ENCODE measurements at regions not wholly inside any gene's neighbourhood (a gene's known extent, or its start where the extent isn't known, plus 50 kb on each side); places are given as distances from the start of the nearest gene placed in this dataset.

DNA sequence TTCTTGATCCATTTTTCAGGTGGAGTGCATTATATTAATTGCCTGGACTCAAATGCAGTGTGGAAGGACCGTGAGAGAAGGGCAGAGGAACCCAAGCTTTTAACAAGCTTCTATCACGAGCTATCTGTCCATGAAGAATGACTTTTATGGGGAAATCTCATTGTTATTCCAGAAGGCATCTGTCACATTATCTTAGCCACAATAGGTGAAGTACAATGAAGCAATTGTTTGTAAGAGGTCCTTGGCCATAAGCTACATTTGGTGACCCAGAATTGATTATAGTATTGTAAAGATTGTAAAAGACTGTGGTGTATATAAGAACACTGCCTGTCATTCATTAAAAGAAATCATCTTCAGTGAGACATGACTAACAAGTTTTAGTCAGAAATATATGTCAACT is 58.6 kb upstream of the RELN start:
- TF ChIP-seq, protein P1, sequence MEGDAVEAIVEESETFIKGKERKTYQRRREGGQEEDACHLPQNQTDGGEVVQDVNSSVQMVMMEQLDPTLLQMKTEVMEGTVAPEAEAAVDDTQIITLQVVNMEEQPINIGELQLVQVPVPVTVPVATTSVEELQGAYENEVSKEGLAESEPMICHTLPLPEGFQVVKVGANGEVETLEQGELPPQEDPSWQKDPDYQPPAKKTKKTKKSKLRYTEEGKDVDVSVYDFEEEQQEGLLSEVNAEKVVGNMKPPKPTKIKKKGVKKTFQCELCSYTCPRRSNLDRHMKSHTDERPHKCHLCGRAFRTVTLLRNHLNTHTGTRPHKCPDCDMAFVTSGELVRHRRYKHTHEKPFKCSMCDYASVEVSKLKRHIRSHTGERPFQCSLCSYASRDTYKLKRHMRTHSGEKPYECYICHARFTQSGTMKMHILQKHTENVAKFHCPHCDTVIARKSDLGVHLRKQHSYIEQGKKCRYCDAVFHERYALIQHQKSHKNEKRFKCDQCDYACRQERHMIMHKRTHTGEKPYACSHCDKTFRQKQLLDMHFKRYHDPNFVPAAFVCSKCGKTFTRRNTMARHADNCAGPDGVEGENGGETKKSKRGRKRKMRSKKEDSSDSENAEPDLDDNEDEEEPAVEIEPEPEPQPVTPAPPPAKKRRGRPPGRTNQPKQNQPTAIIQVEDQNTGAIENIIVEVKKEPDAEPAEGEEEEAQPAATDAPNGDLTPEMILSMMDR (conservative IDR thresholded peaks at IDR 0.05; ENCODE audit: low read depth, low read length): no peak
- Histone ChIP-seq H3K36me3 (ENCODE audit: insufficient read depth) (no peaks in the 10 kb centered on the region), H3K4me2 (no peak overlapping the region), H3K9ac (no peak overlapping the region), H2AFZ (ENCODE audit: low read depth) (no peak overlapping the region), H3K27me3 (ENCODE audit: insufficient read depth, low read depth) (no peaks in the 10 kb centered on the region), H3K79me2 (ENCODE audit: insufficient read depth, low read depth) (no peaks in the 10 kb centered on the region), H3K4me1 (ENCODE audit: low read depth, poor library complexity, severe bottlenecking) (no peaks in the 10 kb centered on the region), H3K27ac (no peak overlapping the region), H3K4me3 (IDR thresholded peaks at IDR 0.05; ENCODE audit: insufficient read depth, low read depth, low read length) (no peak overlapping the region), H4K20me1 (ENCODE audit: insufficient read depth) (no peaks in the 10 kb centered on the region)

DNA sequence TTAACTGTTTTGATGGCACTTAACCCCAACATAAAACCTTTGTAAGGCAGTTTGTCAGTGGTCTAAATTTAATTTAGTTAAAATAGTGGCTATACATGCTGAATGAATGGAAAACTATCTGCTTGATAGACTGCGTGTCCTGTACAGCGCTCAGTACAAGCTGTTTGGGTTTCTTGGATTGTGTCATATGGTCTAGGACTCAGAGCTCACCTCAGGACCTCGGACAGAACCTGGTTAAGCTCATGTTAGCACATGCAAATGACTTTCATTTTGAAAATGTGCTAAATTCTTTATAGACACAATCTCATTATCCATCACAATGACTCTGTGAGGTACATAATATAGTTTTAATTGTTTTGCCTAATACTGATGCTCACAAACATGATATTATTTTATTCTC is 55.7 kb upstream of the RELN start:
- Histone ChIP-seq H3K4me3 (IDR thresholded peaks at IDR 0.05; ENCODE audit: insufficient read depth, low read depth, low read length) (no peak overlapping the region), H3K9ac (no peak overlapping the region), H3K27ac (no peak overlapping the region), H3K4me2 (no peak overlapping the region), H3K36me3 (ENCODE audit: insufficient read depth) (no peaks in the 10 kb centered on the region), H3K4me1 (ENCODE audit: low read depth, poor library complexity, severe bottlenecking) (no peaks in the 10 kb centered on the region), H4K20me1 (ENCODE audit: insufficient read depth) (no peaks in the 10 kb centered on the region), H2AFZ (ENCODE audit: low read depth) (no peak overlapping the region), H3K79me2 (ENCODE audit: insufficient read depth, low read depth) (no peaks in the 10 kb centered on the region), H3K27me3 (ENCODE audit: insufficient read depth, low read depth) (no peaks in the 10 kb centered on the region)
- TF ChIP-seq, protein P1 (conservative IDR thresholded peaks at IDR 0.05; ENCODE audit: low read depth, low read length): no peak

DNA sequence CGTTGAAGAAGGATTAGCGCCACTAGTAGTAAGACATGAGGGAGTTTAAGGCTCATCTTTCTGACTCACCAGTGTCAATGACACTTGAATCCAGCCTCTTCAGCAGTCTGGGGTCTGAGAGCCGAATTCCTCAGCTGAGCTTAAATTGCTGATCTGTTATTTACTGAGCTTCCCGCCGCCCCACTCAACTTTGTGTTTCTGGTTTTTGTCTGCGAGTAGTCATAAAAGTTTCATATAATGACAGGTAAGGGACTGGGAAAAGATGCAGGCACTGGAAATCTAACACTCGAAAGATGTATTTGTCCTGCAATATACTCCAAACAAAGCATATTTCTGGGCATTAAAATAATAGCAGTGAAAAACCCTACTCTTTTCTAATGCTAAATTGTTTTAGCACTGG is 51.2 kb upstream of the RELN start:
- Histone ChIP-seq H3K9ac (no peak overlapping the region), H3K27ac (no peak overlapping the region), H3K79me2 (ENCODE audit: insufficient read depth, low read depth) (no peaks in the 10 kb centered on the region), H3K36me3 (ENCODE audit: insufficient read depth) (no peaks in the 10 kb centered on the region), H3K4me1 (ENCODE audit: low read depth, poor library complexity, severe bottlenecking) (no peaks in the 10 kb centered on the region), H4K20me1 (ENCODE audit: insufficient read depth) (no peaks in the 10 kb centered on the region), H3K27me3 (ENCODE audit: insufficient read depth, low read depth) (no peaks in the 10 kb centered on the region), H2AFZ (ENCODE audit: low read depth) (no peak overlapping the region), H3K4me2 (no peak overlapping the region), H3K4me3 (IDR thresholded peaks at IDR 0.05; ENCODE audit: insufficient read depth, low read depth, low read length) (no peak overlapping the region)
- TF ChIP-seq, protein P1 (conservative IDR thresholded peaks at IDR 0.05; ENCODE audit: low read depth, low read length): no peak

DNA sequence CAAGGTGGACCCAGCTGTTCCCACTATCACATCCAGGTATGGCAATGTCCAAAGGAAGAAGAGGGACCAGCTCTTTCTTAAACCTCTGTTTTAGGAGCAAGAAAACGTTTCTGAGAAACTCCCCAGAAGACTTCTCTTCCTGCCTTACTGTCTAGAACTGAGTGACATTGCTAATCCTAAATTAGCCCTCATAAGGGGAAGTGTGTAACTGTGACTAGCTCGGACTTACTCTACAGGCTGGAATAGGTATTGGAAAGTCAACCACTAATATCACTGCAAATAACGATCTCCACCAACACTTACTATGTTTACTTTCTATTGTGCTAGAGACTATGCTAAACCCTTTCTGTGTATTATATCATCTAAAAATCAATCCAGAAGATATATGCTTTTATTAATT is 49.9 kb upstream of the RELN start:
- no peak overlapping the region for H3K4me2 ChIP-seq
- H3K79me2 ChIP-seq (ENCODE audit: insufficient read depth, low read depth): no peaks in the 10 kb centered on the region
- H3K4me1 ChIP-seq (ENCODE audit: low read depth, poor library complexity, severe bottlenecking): no peaks in the 10 kb centered on the region
- no peak overlapping the region for H3K9ac ChIP-seq
- no peak overlapping the region for H3K27ac ChIP-seq
- H2AFZ ChIP-seq (ENCODE audit: low read depth): no peak overlapping the region
- no peaks in the 10 kb centered on the region for H3K36me3 ChIP-seq (ENCODE audit: insufficient read depth)
- no peaks in the 10 kb centered on the region for H4K20me1 ChIP-seq (ENCODE audit: insufficient read depth)
- no peaks in the 10 kb centered on the region for H3K27me3 ChIP-seq (ENCODE audit: insufficient read depth, low read depth)
- TF ChIP-seq, protein P1 (conservative IDR thresholded peaks at IDR 0.05; ENCODE audit: low read depth, low read length): no peak
- no peak overlapping the region for H3K4me3 ChIP-seq (IDR thresholded peaks at IDR 0.05; ENCODE audit: insufficient read depth, low read depth, low read length)
